Psoas muscle (tissue), 7 donors: ENCODE measurements at regions not wholly inside any gene's neighbourhood (a gene's known extent, or its start where the extent isn't known, plus 50 kb on each side); places are given as distances from the start of the nearest gene placed in this dataset.

Experiments used
- ATAC-seq, 4 donors: fragments of 200-7000 bp; cut with Tn5 transposase; one replicate each; pipeline ENCODE4 v1.9.1; 2020; ENCODE audit warnings: moderate library complexity in 3 of 4, mild to moderate bottlenecking in 2 of 4
- DNase-seq, 2 donors: peaks; one replicate each; pipeline ENCODE4 v3.0.0-alpha.2; 2020
- H3K27ac ChIP-seq: fragments of 200-600 bp; one replicate; pipeline ENCODE4 v1.8.0; 2022
- H3K27me3 ChIP-seq, 3 donors: fragments of 200-600 bp in 1 of 3; one replicate each; pipeline versions ENCODE4 v1.6.1 to v1.8.0; 2013 to 2022; ENCODE audit warnings: low read length in 2 of 3, mild to moderate bottlenecking in 2 of 3, moderate library complexity in 1 of 3; ENCODE audit not compliant: insufficient read depth in 3 of 3
- H3K36me3 ChIP-seq, 2 donors: fragments of 200-600 bp in 1 of 2; one replicate each; pipeline versions ENCODE4 v1.6.1 to v1.8.0; 2013 to 2022; ENCODE audit warnings: low read depth in 1 of 2, mild to moderate bottlenecking in 1 of 2, moderate library complexity in 1 of 2; ENCODE audit not compliant: insufficient read depth in 1 of 2
- H3K4me1 ChIP-seq: fragments of 200-600 bp; one replicate; pipeline ENCODE4 v1.8.0; 2022
- H3K4me3 ChIP-seq: fragments of 200-600 bp; one replicate; pipeline ENCODE4 v1.8.0; 2022; ENCODE audit warnings: mild to moderate bottlenecking
- H3K9me3 ChIP-seq: fragments of 200-600 bp; one replicate; pipeline ENCODE4 v1.8.0; 2022
- WGBS, 3 donors: extraction: QIAGEN DNeasy Blood & Tissue Kit; methylation state at CpG; one replicate each; pipeline versions ENCODE4 v1.1.6 to v1.1.7; 2013; 5-methylcytosine and 5-hydroxymethylcytosine counted together
- intact Hi-C, 2 donors: fragments of 100-400 bp; cut with DNase I; formaldehyde crosslinking; loops; one replicate each; pipeline versions ENCODE4 v1.11.0 to v1.14.2; 2022
- TF ChIP-seq, protein P1 (sequence below): fragments of 200-600 bp; IDR thresholded peaks from one replicate; pipeline ENCODE4 v1.8.0; 2022; ENCODE audit warnings: antibody characterized with exemption
- donor health status: healthy with polysubstance abuse.
- donor health status: DM: no; HTN: no; CAD: no; lungs with moderate emphysema.
- donor health status: Bipolar disorder and iron deficiency.
- donor health status: healthy.
- donor health status: DM: yes; HTN: yes; CAD: no.
- donor health status: DM: no; HTN: no; CAD: no.
- donor health status: DM: yes; HTN: yes; CAD: no.

DNA sequence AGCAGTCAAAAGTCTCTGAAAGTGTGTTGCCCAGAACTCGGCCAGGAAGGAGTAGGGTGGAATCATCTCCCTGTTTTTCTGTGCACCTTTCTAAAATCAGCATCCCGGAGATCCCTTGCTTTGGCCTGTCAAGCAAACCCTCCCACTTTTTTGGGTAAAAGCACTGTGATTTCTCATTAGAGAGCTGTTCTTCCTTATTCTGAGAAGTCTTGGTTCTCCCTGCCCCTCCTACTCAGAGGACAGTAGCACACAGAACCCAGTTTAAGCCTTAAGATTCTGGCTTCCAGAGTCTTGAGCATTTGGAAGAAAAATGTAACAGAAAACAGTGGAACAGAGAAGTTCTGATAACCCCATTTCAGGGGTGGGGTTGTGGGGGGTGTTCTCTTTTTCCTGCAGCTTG is 52.6 kb upstream of the KATNAL1 start:
- Histone ChIP-seq H3K9me3 (no peaks in the 10 kb centered on the region), H3K36me3 (no peaks in the 10 kb centered on the region), H3K4me1 (no peaks in the 10 kb centered on the region), H3K27me3 (no peaks in the 10 kb centered on the region), H3K4me3 (no peak overlapping the region), H3K27ac (no peak overlapping the region)
- DNase-seq = no peak
- intact Hi-C loops = loop anchor here in 1 of 2 donors (5.0 kb wide), 1 partner anchor 102 kb away; no protein-coding TSS in a partner anchor
- TF ChIP-seq, protein P1, sequence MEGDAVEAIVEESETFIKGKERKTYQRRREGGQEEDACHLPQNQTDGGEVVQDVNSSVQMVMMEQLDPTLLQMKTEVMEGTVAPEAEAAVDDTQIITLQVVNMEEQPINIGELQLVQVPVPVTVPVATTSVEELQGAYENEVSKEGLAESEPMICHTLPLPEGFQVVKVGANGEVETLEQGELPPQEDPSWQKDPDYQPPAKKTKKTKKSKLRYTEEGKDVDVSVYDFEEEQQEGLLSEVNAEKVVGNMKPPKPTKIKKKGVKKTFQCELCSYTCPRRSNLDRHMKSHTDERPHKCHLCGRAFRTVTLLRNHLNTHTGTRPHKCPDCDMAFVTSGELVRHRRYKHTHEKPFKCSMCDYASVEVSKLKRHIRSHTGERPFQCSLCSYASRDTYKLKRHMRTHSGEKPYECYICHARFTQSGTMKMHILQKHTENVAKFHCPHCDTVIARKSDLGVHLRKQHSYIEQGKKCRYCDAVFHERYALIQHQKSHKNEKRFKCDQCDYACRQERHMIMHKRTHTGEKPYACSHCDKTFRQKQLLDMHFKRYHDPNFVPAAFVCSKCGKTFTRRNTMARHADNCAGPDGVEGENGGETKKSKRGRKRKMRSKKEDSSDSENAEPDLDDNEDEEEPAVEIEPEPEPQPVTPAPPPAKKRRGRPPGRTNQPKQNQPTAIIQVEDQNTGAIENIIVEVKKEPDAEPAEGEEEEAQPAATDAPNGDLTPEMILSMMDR = no peak
- no peak for ATAC-seq
- 90 to 99% (median 94%) methylated on average over 2 of the region's 2 CpGs for WGBS, 3 donors

DNA sequence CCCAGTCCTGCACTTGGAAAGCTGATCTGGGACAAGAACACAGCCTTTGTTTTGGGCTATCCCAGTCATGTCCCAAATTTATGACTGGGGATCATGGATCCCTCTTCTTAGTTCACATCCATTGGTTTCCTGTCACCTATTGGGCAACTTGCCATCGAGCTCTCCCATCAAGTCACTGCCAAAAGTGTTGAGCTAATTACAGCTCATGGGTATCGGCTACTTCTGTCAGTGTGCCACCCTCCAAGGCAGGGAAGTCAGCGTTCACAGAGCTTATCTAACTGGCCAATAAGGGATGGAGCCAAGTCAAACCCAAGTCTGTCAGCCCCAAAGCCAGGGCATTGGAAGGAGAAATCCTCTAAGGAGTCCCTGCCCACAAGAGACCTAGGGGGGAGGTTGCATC is 53.2 kb upstream of the KATNAL1 start:
- Histone ChIP-seq H3K27me3 (no peaks in the 10 kb centered on the region), H3K27ac (no peak overlapping the region), H3K36me3 (no peaks in the 10 kb centered on the region), H3K4me1 (no peaks in the 10 kb centered on the region), H3K9me3 (no peaks in the 10 kb centered on the region), H3K4me3 (no peak overlapping the region)
- intact Hi-C loops = no loop called here
- TF ChIP-seq, protein P1 = no peak
- 62 to 81% (median 70%) methylated on average over 3 of the region's 3 CpGs for WGBS, 3 donors
- DNase-seq = no peak
- ATAC-seq = no peak

DNA sequence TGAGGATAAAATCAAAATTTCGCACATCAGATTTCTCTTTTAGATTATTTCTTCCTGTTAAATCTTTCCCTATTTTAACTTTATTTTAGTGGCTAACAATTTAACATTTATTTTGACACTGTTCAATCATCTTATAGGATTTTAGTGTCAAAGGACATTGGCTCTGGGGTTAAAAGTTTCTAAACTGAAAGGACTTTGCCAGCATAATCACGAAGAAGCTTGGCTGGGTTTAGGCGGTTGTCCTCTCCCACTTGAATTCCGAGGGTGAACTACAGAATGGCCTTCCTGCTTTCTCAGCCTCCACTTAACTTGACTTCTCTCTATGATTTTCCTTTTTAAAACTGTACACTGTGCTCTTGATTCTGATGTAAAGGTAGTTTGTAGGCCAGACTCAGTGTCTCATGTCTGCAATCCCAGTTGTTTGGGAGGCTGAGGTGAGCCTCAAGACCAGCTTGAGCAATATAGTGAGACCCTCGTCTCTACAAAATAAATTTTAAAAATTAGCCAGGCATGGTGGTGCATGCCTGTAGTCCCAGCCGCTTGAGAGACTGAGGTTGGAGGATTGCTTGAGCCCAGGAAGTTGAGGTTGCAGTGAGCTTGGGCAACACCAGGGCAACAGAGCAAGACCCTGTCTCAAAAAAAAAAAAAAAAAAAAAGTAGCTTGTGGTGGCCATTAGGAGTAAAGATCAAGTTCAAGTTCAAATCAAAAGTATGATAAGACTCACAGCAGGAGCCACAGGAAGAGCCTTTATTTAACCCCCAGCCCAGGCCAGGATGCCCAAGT is 54.8 kb upstream of the KATNAL1 start:
- ATAC-seq = no peak

DNA sequence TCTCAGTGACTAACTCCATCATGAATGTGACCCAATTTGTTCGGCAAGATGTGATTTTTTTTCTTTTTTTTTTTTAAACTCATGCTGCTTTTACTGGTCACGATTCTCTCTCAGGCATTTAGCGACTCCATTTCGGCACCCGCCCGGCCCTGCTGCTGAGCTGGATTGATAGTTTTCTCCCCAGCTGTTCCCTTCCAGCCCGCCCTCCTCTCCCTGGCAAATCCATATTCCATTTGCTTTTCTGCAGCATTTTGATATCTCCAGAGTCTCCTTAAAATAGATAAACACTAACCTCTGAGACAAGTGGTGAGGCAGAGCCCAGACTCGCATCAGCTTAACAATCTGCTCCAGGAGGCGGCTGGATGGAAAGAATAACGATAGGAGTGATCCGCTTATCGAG is 55.5 kb upstream of the KATNAL1 start:
- no peaks in the 10 kb centered on the region for H3K4me1 ChIP-seq
- 52 to 61% (median 58%) methylated on average over 12 of the region's 12 CpGs for WGBS, 3 donors
- peak overlapping the region; percentile 13 for H3K27ac ChIP-seq
- no peak overlapping the region for H3K4me3 ChIP-seq
- DNase-seq = no peak
- peak in 1 of 4 donors; percentile 29 for ATAC-seq
- H3K9me3 ChIP-seq = no peaks in the 10 kb centered on the region
- no peaks in the 10 kb centered on the region for H3K36me3 ChIP-seq
- intact Hi-C loops = no loop called here
- H3K27me3 ChIP-seq = no peaks in the 10 kb centered on the region
- TF ChIP-seq, protein P1 = no peak

More for the DNA sequence above, 54.8 kb upstream of the KATNAL1 start:
- Histone ChIP-seq H3K9me3 (no peaks in the 10 kb centered on the region), H3K4me1 (no peaks in the 10 kb centered on the region), H3K36me3 (no peaks in the 10 kb centered on the region), H3K27ac (peak overlapping the region; percentile 13), H3K4me3 (no peak overlapping the region), H3K27me3 (no peaks in the 10 kb centered on the region)
- intact Hi-C loops = no loop called here
- 60 to 68% (median 67%) methylated on average over 6 of the region's 6 CpGs for WGBS, 3 donors
- no peak for DNase-seq
- TF ChIP-seq, protein P1 = no peak

DNA sequence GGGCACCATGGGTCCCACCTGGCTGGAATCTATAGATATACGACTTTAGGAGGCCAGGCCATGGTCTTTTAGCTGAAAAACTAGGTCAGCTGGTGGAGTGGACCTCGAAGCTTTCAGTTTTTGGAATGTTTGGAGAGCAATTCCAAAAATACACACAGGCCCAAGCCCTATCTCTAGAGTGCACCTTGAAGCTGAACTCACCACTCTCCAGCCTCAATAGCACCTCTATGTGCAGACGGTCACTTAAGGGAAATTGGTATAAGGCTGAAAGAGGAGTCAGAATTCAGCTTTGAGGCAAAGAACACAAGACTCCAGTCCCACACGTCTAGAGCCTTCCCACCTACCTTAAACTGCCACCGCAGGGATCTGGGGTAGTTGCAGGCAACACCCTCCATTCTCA is 56.4 kb upstream of the KATNAL1 start:
- ATAC-seq = no peak
- H3K27ac ChIP-seq = peak overlapping the region; percentile 5
- 86 to 91% (median 90%) methylated on average over 5 of the region's 5 CpGs for WGBS, 3 donors

More for the DNA sequence above, 56.4 kb upstream of the KATNAL1 start:
- H3K9me3 ChIP-seq = no peaks in the 10 kb centered on the region
- no peaks in the 10 kb centered on the region for H3K36me3 ChIP-seq
- no peaks in the 10 kb centered on the region for H3K4me1 ChIP-seq
- TF ChIP-seq, protein P1 = no peak
- H3K4me3 ChIP-seq = no peak overlapping the region
- H3K27me3 ChIP-seq = no peaks in the 10 kb centered on the region
- DNase-seq = no peak
- intact Hi-C loops = no loop called here
